ENCODE measurements at regions not wholly inside any gene's neighbourhood (a gene's known extent, or its start where the extent isn't known, plus 50 kb on each side); places are given as distances from the start of the nearest gene placed in this dataset.
A peak's percentile ranks its signal among the peaks of the same experiment; 100 is the strongest.

DNA sequence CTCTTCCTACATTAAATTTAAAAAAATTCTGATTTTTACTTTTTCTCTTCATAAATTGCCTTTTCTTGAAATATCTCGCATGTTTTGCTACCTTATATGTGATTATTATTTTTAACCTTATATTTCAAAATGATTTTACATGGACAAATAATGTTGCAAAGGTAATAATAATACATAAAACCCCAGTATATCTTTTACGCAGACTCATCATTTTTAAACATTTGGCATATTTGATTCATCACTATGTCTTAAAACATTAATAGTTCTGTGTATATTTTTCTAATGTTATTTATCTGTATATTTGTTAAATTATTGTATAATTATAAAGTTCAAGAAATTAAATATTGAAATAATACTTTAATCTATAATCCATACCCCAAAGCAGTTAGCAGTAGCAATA, 350.8 kb downstream of the RPL10L start:
- TF ChIP-seq, protein P1, sequence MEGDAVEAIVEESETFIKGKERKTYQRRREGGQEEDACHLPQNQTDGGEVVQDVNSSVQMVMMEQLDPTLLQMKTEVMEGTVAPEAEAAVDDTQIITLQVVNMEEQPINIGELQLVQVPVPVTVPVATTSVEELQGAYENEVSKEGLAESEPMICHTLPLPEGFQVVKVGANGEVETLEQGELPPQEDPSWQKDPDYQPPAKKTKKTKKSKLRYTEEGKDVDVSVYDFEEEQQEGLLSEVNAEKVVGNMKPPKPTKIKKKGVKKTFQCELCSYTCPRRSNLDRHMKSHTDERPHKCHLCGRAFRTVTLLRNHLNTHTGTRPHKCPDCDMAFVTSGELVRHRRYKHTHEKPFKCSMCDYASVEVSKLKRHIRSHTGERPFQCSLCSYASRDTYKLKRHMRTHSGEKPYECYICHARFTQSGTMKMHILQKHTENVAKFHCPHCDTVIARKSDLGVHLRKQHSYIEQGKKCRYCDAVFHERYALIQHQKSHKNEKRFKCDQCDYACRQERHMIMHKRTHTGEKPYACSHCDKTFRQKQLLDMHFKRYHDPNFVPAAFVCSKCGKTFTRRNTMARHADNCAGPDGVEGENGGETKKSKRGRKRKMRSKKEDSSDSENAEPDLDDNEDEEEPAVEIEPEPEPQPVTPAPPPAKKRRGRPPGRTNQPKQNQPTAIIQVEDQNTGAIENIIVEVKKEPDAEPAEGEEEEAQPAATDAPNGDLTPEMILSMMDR (conservative IDR thresholded peaks at IDR 0.05): no peak
- no peak overlapping the region for H3K27ac ChIP-seq

DNA sequence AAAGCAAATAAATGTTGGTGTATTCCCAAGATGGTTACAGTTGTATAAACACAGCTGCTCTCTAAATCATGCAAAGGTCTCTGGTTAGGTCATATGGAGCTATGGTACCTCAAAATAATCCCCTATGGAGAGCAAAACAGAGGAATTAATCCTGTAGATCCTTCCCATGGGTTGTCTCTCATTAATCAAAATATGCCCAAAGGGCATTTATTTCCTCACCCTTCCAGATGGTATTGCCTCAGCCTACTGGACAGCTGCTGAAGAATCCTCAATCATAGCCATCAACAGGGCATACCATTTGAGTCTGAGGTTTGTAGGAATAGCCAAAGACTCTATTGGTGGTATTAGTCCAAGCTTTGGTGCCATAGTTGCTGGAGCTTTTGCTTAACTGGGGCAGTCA, 360.9 kb downstream of the RPL10L start:
- TF ChIP-seq, protein P1 (conservative IDR thresholded peaks at IDR 0.05): no peak
- H3K27ac ChIP-seq: no peak overlapping the region

DNA sequence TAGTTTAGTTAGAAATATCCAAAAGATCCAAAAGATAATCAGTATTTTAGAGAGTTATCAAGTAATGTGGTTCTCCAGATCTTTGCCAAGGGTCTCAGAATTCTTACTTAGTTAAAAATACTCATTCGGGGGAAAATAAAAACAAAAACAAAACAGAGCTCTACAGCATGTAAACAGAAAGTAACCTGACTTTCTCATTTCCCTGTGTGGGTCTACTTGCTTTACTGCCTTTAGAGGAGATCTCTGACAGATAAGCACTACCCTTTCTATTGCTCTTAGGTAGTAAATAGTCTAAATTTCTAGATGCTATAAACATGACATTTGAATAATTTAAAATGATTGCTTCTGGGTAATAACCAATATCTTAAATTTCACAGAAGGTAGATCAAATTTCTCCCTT, 371.8 kb downstream of the RPL10L start:
- no peak overlapping the region for H3K27ac ChIP-seq
- TF ChIP-seq, protein P1 (conservative IDR thresholded peaks at IDR 0.05): no peak

DNA sequence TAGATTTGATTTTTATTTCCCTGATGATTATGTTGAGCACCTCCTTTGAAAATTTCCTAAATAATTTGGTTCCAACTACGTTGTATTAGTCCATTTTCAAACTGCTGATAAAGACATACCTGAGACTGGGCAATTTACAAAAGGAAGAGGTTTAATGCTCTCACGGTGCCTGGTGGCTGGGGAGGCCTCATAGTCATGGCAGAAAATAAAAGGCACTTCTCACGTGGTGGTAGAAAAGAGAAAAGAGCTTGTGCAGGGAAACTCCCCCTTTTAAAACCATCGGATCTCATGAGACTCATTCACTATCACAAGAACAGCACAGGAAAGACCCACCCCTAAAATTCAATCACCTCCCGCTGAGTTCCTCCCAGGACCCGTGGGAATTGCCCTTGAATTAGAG, 372.3 kb downstream of the RPL10L start:
- TF ChIP-seq, protein P1 (conservative IDR thresholded peaks at IDR 0.05): no peak
- H3K27ac ChIP-seq: no peak overlapping the region

DNA sequence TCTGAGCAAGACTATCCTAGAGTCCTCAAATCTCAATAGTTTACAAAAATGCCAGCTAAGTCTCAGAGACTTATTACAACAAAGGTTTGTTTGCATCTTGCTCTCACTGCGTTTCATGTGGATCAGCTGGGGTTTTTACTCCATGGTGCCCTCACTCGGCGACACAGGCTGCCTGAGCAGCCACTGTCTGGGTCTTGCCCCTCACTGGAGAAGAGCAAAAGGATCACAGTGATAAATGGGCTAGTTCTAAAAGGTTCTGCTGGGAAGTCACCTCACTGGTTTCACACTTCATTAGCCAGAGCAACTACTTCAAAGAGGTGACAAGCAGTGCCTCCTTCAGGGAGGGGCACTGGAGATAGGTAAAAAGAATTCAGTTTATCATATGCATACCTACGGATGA, 392.0 kb downstream of the RPL10L start:
- H3K27ac ChIP-seq: no peak overlapping the region
- TF ChIP-seq, protein P1 (conservative IDR thresholded peaks at IDR 0.05): no peak

DNA sequence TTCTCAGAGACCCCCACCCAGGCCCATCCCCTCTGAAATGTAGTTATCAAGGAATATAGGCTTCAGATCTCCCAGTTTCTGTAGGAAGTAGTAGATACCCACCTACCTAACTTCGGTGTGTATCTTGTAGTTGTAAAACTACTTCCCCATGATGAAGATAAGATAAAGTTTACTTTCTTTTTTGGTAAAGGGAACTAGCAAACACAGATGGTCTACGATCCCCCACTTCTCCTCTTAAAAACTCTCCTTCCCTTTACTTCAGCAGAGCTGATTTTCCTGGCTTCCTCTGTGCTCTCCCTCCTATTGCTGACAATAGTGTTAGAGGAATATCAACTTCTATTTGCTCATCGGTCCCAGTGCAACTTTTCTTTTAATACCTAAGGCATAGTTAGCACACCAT, 395.2 kb downstream of the RPL10L start:
- TF ChIP-seq, protein P1 (conservative IDR thresholded peaks at IDR 0.05): no peak
- no peak overlapping the region for H3K27ac ChIP-seq

DNA sequence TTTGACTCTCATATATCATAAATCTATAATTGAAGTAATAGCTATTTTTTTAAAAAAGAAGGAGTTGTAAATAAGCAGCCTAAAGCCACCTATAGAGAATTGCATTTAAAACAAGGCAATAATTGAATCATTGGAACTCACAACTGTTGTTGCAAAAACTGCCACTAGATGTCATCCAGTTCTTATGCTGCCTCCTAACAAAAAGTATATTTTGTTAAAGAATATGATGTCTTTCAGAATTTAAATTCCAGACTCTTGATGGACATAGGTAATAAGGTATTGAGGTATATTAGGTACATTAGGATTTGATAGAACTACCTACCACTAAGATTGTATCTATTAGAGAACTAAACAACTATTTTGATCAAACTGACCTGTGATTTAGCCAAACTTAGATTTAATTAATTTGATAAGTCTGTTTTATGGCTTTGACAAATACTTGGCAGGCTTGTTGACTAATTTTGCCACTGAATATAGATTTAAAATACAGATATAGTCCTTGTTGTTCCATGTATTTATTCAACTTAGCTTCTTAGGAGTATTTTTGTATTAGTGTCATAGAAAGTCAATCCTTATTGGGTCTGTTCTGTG, 401.4 kb downstream of the RPL10L start:
- TF ChIP-seq, protein P1 (conservative IDR thresholded peaks at IDR 0.05): peak; percentile 82
- no peak overlapping the region for H3K27ac ChIP-seq

Data from VCaP (cell line).